HFF-Myc (cell line): ENCODE measurements at regions not wholly inside any gene's neighbourhood (a gene's known extent, or its start where the extent isn't known, plus 50 kb on each side); places are given as distances from the start of the nearest gene placed in this dataset.

Experiments used
- DNase-seq: peaks from one replicate; pipeline ENCODE4 v3.0.0-alpha.2; 2011; ENCODE audit warnings: low read depth; ENCODE audit errors: extremely low read depth
- H3K4me3 ChIP-seq: replicated peaks from 2 replicates; pipeline ENCODE4 v1.5.1; 2011; ENCODE audit warnings: low read depth, mild to moderate bottlenecking, control low read depth, low read length
- TF ChIP-seq, protein P1 (sequence below): IDR thresholded peaks from 2 replicates; pipeline ENCODE4 v1.5.1; 2012; ENCODE audit warnings: mild to moderate bottlenecking, low read depth, low read length, control low read depth; ENCODE audit errors: missing control alignments

GRCh38 chr6:105771313-105771970 is 314.7 kb upstream of the PRDM1 start:
- DNase-seq = no peak
- TF ChIP-seq, protein P1, sequence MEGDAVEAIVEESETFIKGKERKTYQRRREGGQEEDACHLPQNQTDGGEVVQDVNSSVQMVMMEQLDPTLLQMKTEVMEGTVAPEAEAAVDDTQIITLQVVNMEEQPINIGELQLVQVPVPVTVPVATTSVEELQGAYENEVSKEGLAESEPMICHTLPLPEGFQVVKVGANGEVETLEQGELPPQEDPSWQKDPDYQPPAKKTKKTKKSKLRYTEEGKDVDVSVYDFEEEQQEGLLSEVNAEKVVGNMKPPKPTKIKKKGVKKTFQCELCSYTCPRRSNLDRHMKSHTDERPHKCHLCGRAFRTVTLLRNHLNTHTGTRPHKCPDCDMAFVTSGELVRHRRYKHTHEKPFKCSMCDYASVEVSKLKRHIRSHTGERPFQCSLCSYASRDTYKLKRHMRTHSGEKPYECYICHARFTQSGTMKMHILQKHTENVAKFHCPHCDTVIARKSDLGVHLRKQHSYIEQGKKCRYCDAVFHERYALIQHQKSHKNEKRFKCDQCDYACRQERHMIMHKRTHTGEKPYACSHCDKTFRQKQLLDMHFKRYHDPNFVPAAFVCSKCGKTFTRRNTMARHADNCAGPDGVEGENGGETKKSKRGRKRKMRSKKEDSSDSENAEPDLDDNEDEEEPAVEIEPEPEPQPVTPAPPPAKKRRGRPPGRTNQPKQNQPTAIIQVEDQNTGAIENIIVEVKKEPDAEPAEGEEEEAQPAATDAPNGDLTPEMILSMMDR = no peak
- H3K4me3 ChIP-seq = no peak overlapping the region

- DNase-seq = no peak
- TF ChIP-seq, protein P1 = no peak
- H3K4me3 ChIP-seq = no peak overlapping the region
Observed at GRCh38 chr6:105769987-105770386, 316.1 kb upstream of the PRDM1 start.

DNA sequence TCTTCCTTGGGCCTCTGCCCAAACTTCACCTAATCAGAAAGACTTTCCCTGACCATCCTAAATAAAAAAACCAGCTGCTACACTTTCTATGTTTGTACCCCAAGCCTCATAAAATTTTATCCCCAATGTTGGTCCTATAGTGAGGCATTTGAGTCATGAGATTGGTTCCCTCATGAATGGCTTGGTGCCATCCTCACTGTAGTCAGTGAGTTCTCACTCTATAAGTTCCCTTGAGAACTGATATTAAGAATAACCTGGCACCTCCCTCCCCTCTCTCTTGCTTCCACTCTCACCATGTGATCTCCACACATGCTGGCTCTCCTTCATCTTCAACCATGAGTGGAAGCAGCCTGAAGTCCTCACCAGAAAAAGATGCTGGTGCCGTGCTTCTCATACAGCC is 316.9 kb upstream of the PRDM1 start:
- no peak overlapping the region for H3K4me3 ChIP-seq
- DNase-seq = no peak
- TF ChIP-seq, protein P1 = no peak

GRCh38 chr6:105767541-105767940 is 318.6 kb upstream of the PRDM1 start:
- no peak overlapping the region for H3K4me3 ChIP-seq
- TF ChIP-seq, protein P1 = no peak
- DNase-seq = no peak

DNA sequence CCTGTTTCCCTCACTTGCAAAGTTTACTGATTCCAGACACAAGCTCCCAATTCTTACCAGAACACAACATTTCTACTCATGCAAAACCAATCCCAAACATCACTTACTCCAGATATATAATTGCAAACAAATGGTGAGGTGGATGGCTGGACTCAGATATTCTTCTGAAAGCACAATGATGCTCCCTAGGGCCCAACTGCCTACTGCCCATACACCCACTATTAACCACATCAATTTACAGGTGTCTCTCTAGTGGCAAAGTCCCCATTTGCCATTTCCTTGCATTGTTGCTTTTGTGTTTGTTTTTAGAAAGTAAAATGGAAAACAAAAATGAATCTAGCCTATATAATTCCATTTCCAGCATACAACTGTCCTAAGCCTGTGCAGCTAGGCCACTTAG is 320.9 kb upstream of the PRDM1 start:
- no peak overlapping the region for H3K4me3 ChIP-seq
- TF ChIP-seq, protein P1 = no peak
- DNase-seq = no peak

- no peak for DNase-seq
- TF ChIP-seq, protein P1 = no peak
- no peak overlapping the region for H3K4me3 ChIP-seq
Observed at GRCh38 chr6:105764315-105764714, 321.8 kb upstream of the PRDM1 start.

- TF ChIP-seq, protein P1 = no peak
- no peak for DNase-seq
- no peak overlapping the region for H3K4me3 ChIP-seq
Observed at GRCh38 chr6:105763866-105764265, 322.3 kb upstream of the PRDM1 start.
